Ishikawa (cell line): ENCODE measurements at regions not wholly inside any gene's neighbourhood (a gene's known extent, or its start where the extent isn't known, plus 50 kb on each side); places are given as distances from the start of the nearest gene placed in this dataset.

ENCODE experiments used
- CEBPB ChIP-seq: IDR thresholded peaks from 2 replicates; pipeline ENCODE4 v1.6.1; 2012
- EP300 ChIP-seq: IDR thresholded peaks from 2 replicates; pipeline ENCODE4 v1.6.1; 2012; ENCODE audit warnings: borderline replicate concordance
- TAF1 ChIP-seq: IDR thresholded peaks from 2 replicates; pipeline ENCODE4 v1.6.1; 2012; ENCODE audit warnings: low read depth, mild to moderate bottlenecking
- TEAD4 ChIP-seq: IDR thresholded peaks from 2 replicates; pipeline ENCODE4 v1.6.1; 2012
- USF1 ChIP-seq: IDR thresholded peaks from 2 replicates; pipeline ENCODE4 v1.6.1; 2012

- TF ChIP-seq CEBPB (no peak), TAF1 (no peak), TEAD4 (no peak), EP300 (no peak), USF1 (no peak)
Measured at GRCh38 chr4:177008071-177008835, 215.5 kb upstream of the VEGFC start.
